ENCODE measurements at regions not wholly inside any gene's neighbourhood (a gene's known extent, or its start where the extent isn't known, plus 50 kb on each side); places are given as distances from the start of the nearest gene placed in this dataset.

DNA sequence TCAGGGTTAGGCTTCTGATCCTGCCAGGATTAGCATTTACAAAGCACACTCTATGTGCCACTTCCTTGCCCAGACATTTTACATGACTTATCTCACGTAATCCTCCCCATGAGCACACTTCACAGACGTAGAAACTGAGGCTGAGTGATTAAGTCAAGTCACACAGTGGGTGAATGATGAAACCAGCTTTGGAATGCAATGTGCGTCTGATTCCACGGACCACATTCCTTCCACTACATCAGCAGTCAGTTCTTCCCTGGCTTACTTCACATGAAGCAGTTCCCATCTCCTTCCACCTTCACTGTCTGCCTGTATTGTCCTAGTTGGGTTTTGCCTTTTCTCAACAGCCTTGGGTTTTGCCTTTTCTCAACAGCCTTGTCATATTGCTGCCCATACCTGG lies 134.3 kb upstream of the PPARGC1A start:
- H3K27ac Mint-ChIP-seq: peak overlapping the region in 1 of 6 donors; percentile 29
- DNase-seq (no peak), ATAC-seq (ENCODE audit: low read depth in 2 of 2) (no peak)
- no peaks in the 10 kb centered on the region for H3K27me3 Mint-ChIP-seq
- no peaks in the 10 kb centered on the region for H3K36me3 Mint-ChIP-seq
- no peaks in the 10 kb centered on the region for H3K4me1 Mint-ChIP-seq
- peaks cover 0 to 2% (median 0%) of the 10 kb centered on the region in 7 donors for H3K9me3 Mint-ChIP-seq
- no peak overlapping the region for H3K4me3 Mint-ChIP-seq

DNA sequence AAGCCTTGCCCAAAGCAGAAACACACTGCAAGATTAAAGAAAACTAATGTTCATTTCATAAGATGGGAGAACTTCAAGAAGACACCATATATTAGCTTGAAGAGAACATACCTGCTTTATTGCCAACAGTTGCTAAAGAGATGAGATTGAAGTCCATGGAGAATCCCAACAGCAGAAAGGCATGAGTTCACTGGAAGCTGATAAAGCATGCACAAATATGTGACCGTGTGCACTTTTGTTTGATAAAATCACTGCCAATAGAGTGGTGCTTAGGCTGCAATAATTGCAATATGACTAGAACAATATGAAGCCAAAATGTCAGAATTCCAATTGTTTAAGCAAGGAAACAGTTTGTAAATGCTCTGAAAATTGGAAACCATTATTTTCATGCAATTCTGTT lies 125.9 kb upstream of the PPARGC1A start:
- DNase-seq (no peak), ATAC-seq (ENCODE audit: low read depth in 2 of 2) (no peak)
- Mint-ChIP-seq H3K4me3 (no peak overlapping the region), H3K9me3 (peaks cover 0 to 14% (median 2%) of the 10 kb centered on the region in 7 donors), H3K4me1 (no peaks in the 10 kb centered on the region), H3K27me3 (peaks cover 0 to 4% (median 0%) of the 10 kb centered on the region in 3 donors), H3K27ac (no peak overlapping the region), H3K36me3 (no peaks in the 10 kb centered on the region)

DNA sequence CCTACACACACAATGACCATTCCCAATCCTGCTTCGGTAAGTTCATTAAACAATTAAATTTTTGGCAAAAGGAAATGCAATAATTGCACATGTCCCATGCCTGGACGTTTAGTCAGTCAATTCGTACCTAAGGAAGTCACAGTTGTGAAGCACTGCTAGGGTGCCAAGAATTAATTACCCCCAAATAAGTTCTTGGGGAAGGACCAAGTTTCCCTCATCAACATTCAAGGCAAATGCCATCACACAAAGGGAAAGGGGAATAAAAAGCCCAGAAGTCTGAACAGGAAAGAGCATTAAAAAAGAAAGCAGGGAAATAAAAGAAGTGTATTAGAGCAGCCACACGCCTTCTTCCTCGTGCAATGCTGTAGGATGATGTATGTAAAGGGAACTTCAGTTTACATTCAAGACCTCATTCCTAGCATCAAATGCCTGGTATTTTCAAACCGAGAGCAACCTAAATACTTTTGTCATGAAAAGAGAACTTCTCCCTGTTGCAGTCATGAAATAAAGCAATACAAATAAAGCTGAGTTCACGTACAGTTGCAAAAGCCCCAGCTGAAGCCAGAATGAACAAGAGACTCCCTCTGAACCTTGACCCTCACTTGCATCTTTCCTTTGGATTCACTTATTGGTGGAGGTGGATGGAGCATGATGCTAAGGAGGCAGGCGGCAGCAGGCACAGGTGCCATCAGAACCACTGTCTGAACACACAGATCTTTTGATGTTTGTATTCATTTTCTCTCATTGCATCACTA lies 124.0 kb upstream of the PPARGC1A start:
- no peak overlapping the region for H3K27ac Mint-ChIP-seq
- peaks cover 0 to 4% (median 0%) of the 10 kb centered on the region in 3 donors for H3K27me3 Mint-ChIP-seq
- H3K36me3 Mint-ChIP-seq: no peaks in the 10 kb centered on the region
- peaks cover 0 to 14% (median 2%) of the 10 kb centered on the region in 7 donors for H3K9me3 Mint-ChIP-seq
- H3K4me3 Mint-ChIP-seq: no peak overlapping the region
- ATAC-seq (ENCODE audit: low read depth in 2 of 2) (no peak), DNase-seq (no peak)
- H3K4me1 Mint-ChIP-seq: no peaks in the 10 kb centered on the region

DNA sequence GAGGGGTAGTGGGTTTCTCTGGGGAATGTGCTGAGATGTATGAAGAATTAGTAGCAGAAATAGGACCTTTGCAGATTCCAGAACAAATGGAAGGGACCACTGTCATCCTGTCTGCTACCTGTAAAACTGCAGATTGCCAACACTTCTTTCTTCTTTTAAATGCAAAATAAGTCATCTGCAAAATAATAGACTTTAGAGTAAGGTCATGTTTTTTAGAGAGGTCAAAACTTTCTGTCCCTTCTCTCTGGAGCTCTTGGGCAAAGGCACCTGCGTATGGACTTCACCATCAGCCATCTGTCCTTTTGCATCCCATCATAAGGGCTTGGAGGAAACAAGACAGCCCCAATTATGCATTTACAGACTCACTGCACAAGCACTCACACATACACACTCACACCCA lies 121.1 kb upstream of the PPARGC1A start:
- peaks cover 0 to 14% (median 2%) of the 10 kb centered on the region in 7 donors for H3K9me3 Mint-ChIP-seq
- H3K36me3 Mint-ChIP-seq: no peaks in the 10 kb centered on the region
- DNase-seq (no peak), ATAC-seq (ENCODE audit: low read depth in 2 of 2) (no peak)
- H3K4me1 Mint-ChIP-seq: no peaks in the 10 kb centered on the region
- no peak overlapping the region for H3K27ac Mint-ChIP-seq
- peaks cover 0 to 4% (median 0%) of the 10 kb centered on the region in 3 donors for H3K27me3 Mint-ChIP-seq
- no peak overlapping the region for H3K4me3 Mint-ChIP-seq

DNA sequence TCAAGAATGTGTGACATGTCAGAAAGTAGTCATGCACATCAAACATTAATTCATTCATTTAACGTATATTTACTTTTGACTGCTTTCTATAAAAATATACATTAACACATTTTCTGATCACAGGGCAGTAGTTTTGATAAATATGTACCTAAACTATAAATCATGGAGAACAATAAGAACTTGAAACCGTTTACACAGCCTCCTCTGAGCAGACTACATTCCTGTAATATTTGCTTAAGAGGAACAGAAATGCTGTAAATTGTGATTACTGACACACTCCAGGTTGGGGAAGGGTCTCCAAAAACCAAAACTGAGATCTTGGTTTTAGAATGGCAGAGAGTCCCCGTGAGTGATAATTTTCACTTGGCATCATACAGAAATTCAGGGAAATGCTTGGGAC lies 120.7 kb upstream of the PPARGC1A start:
- Mint-ChIP-seq H3K9me3 (peaks cover 0 to 14% (median 2%) of the 10 kb centered on the region in 7 donors), H3K4me1 (no peaks in the 10 kb centered on the region), H3K36me3 (no peaks in the 10 kb centered on the region), H3K4me3 (no peak overlapping the region), H3K27me3 (peaks cover 0 to 4% (median 0%) of the 10 kb centered on the region in 3 donors), H3K27ac (no peak overlapping the region)
- DNase-seq (no peak), ATAC-seq (ENCODE audit: low read depth in 2 of 2) (no peak)

DNA sequence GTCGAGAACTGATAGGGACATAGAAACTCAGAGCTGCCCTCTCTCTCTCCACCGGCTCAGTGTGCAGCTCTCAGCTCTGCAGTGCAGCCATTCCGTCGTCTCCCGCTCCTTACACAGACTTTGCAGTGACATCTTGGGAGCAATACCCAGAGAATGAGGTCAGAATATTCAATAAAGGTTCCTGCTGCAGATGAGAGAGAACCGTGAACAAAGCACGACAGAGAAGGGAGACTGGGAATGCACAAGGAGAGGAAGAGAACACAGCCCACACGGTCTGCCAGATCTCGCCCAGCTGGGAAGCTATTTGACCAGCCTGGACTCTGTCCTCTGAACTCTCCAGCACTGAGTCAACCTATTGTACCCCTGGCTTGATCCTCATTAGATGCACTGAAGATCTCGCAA lies 118.0 kb upstream of the PPARGC1A start:
- Mint-ChIP-seq H3K27me3 (peaks cover 0 to 4% (median 0%) of the 10 kb centered on the region in 3 donors), H3K4me1 (no peaks in the 10 kb centered on the region), H3K9me3 (peaks cover 0 to 5% (median 0%) of the 10 kb centered on the region in 7 donors), H3K36me3 (no peaks in the 10 kb centered on the region), H3K4me3 (no peak overlapping the region), H3K27ac (no peak overlapping the region)
- DNase-seq (no peak), ATAC-seq (ENCODE audit: low read depth in 2 of 2) (no peak)

DNA sequence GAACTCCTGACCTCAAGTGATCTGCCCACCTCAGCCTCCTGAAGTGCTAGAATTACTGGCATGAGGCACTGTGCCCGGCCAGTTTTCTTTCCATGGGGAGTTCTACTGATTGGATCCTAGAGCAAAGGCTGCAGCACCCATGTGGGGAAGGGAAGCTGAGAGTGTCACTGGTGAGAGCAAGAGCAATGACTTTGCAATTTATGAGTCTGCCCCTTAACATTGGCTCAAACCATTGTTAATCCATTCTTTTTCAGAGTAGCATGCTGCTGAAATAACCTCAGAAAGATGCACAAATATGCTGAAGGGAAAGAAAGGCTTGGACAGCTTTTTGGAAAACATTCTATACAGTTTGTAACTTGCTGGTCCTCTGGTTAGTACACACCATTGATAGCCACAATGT lies 116.4 kb upstream of the PPARGC1A start:
- DNase-seq (no peak), ATAC-seq (ENCODE audit: low read depth in 2 of 2) (no peak)
- peaks cover 0 to 7% (median 0%) of the 10 kb centered on the region in 7 donors for H3K9me3 Mint-ChIP-seq
- peaks cover 0 to 7% (median 0%) of the 10 kb centered on the region in 3 donors for H3K27me3 Mint-ChIP-seq
- no peak overlapping the region for H3K4me3 Mint-ChIP-seq
- no peak overlapping the region for H3K27ac Mint-ChIP-seq
- no peaks in the 10 kb centered on the region for H3K36me3 Mint-ChIP-seq
- H3K4me1 Mint-ChIP-seq: no peaks in the 10 kb centered on the region

DNA sequence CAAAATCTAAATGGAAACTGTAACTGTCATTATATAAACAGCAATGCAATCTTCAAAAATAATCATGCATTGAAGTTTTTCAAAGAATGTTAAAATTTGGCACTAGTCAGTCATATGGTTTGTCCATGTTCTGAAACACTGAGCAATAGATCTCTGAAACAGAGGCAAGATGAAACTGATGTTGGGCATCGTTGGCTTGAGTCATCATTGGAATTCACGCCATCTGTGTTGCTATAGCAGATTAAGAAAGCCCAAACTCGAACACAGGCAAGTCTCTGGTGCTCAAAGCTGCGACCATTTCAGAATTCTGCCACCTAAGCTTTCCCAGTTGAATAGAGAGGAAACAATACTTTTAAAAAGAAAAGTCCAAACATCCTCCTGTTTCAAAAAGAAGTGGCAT lies 114.1 kb upstream of the PPARGC1A start:
- no peak overlapping the region for H3K27ac Mint-ChIP-seq
- no peak for ATAC-seq (ENCODE audit: low read depth in 2 of 2)
- peaks cover 0 to 7% (median 0%) of the 10 kb centered on the region in 7 donors for H3K9me3 Mint-ChIP-seq
- H3K4me3 Mint-ChIP-seq: no peak overlapping the region
- no peak for DNase-seq
- no peaks in the 10 kb centered on the region for H3K36me3 Mint-ChIP-seq
- peaks cover 0 to 7% (median 0%) of the 10 kb centered on the region in 3 donors for H3K27me3 Mint-ChIP-seq
- no peaks in the 10 kb centered on the region for H3K4me1 Mint-ChIP-seq

DNA sequence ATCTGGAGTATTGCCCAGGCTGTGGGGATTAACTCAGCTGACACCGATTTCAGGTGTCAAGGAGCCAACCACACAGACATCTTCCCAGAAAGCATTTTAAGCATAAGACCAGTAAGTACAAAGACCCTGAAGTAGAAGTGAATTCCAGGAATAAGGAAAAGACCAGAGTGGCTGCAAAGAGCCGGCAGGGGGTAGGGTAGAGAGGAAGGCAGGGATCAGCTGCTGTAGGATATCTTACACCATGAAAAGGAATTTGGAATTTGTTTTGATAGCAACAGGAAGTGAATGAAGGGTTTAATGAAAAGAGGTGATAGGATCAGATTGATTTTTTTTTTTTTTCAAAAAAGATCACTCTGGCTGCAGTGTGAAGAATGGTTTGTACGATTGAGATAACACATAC lies 113.6 kb upstream of the PPARGC1A start:
- Mint-ChIP-seq H3K27ac (no peak overlapping the region), H3K9me3 (peaks cover 0 to 7% (median 0%) of the 10 kb centered on the region in 7 donors)
- ATAC-seq (ENCODE audit: low read depth in 2 of 2): no peak

DNA sequence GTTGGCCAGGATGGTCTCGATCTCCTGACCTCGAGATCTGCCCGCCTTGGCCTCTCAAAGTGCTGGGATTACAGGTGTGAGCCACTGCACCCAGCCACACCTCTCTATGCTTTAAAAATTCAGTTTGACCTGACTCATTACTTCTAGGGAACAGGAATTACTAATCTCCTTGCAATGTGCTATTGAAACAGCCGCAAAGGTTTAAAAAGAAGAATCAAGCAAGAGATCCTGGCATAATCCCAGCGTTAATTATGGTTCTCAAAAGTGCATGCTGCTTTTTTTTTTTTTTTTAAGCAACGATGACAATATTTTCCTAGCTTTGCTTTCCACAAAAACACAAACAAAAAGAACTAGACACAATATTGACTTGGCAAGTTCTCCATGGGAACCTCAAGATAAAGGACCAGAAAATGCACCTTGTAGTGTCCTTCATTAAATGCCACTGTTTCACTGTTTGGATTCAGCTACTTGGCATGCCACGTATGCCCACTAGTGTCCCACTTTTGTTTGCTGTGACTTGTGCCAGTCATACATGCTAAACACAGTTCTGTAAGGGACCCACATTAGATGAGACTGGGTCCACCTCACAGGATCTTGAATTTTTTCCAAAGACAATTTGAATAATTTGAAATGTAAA lies 112.6 kb upstream of the PPARGC1A start:
- peaks cover 0 to 7% (median 0%) of the 10 kb centered on the region in 3 donors for H3K27me3 Mint-ChIP-seq
- DNase-seq: no peak
- no peak for ATAC-seq (ENCODE audit: low read depth in 2 of 2)
- no peak overlapping the region for H3K4me3 Mint-ChIP-seq
- H3K4me1 Mint-ChIP-seq: no peaks in the 10 kb centered on the region
- H3K36me3 Mint-ChIP-seq: no peaks in the 10 kb centered on the region
- no peak overlapping the region for H3K27ac Mint-ChIP-seq
- peaks cover 0 to 7% (median 0%) of the 10 kb centered on the region in 7 donors for H3K9me3 Mint-ChIP-seq

More for the DNA sequence above, 113.6 kb upstream of the PPARGC1A start:
- no peak for DNase-seq
- Mint-ChIP-seq H3K27me3 (peaks cover 0 to 7% (median 0%) of the 10 kb centered on the region in 3 donors), H3K4me3 (no peak overlapping the region), H3K36me3 (no peaks in the 10 kb centered on the region), H3K4me1 (no peaks in the 10 kb centered on the region)

DNA sequence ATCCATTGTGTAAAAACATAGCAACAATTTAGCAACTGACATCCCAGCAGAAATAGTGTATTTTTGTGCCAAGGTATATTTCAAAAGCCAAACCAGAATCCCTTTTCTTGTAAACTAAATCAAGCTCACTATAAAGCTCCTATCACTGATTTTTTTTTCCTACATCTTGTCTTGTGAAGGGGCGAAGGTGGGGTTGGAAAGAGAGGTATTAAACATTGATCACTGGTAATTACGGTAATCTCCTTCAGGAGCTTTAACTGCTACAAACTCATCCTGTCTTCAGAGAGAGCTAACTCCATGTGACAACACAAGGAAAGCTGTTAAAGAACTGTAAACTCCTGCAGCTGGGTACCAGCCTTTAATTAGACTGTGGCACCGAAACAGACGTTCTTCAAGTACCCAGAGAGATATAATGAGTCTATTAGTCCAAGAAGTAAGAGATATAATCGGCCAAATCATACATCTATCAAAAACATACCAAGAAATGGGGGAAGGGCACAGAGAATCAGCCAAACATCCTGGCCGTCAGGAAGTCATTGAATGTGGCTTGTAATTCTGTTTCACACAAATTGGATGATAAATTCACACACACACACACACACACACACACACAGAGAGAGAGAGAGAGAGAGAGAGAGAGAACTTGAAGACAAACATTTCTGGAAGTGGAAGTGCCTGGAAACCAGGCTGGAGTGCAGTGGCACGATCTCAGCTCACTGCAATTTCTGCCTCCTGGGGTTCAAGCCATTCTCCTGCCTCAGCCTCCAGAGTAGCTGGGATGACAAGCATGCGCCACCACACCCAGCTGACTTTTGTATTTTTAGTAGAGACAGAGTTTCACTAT lies 111.9 kb upstream of the PPARGC1A start:
- ATAC-seq (ENCODE audit: low read depth in 2 of 2) (no peak), DNase-seq (no peak)
- no peaks in the 10 kb centered on the region for H3K4me1 Mint-ChIP-seq
- H3K27ac Mint-ChIP-seq: no peak overlapping the region
- peaks cover 0 to 7% (median 0%) of the 10 kb centered on the region in 3 donors for H3K27me3 Mint-ChIP-seq
- H3K4me3 Mint-ChIP-seq: no peak overlapping the region
- H3K36me3 Mint-ChIP-seq: no peaks in the 10 kb centered on the region
- peaks cover 0 to 7% (median 2%) of the 10 kb centered on the region in 7 donors for H3K9me3 Mint-ChIP-seq

DNA sequence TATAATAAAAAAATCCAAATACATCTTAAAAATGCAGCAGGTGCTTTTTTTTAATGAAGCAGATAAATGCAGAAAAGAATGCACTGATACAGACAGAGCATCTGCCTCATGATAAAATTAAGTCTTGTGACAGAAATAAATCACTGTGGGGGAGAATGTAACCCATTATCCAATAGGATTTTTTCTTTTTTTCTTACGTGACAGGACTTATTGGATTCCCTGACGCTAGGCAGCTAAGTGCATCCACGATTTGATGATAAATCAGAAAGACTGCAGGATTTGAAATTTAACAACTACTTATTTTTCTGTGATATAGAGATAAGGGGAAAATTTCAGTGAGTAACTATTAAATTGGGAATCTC lies 110.6 kb upstream of the PPARGC1A start:
- Mint-ChIP-seq H3K27ac (no peak overlapping the region), H3K4me3 (no peak overlapping the region), H3K36me3 (no peaks in the 10 kb centered on the region), H3K4me1 (no peaks in the 10 kb centered on the region), H3K27me3 (peaks cover 0 to 7% (median 0%) of the 10 kb centered on the region in 3 donors), H3K9me3 (peaks cover 0 to 8% (median 4%) of the 10 kb centered on the region in 7 donors)
- ATAC-seq (ENCODE audit: low read depth in 2 of 2) (no peak), DNase-seq (no peak)

DNA sequence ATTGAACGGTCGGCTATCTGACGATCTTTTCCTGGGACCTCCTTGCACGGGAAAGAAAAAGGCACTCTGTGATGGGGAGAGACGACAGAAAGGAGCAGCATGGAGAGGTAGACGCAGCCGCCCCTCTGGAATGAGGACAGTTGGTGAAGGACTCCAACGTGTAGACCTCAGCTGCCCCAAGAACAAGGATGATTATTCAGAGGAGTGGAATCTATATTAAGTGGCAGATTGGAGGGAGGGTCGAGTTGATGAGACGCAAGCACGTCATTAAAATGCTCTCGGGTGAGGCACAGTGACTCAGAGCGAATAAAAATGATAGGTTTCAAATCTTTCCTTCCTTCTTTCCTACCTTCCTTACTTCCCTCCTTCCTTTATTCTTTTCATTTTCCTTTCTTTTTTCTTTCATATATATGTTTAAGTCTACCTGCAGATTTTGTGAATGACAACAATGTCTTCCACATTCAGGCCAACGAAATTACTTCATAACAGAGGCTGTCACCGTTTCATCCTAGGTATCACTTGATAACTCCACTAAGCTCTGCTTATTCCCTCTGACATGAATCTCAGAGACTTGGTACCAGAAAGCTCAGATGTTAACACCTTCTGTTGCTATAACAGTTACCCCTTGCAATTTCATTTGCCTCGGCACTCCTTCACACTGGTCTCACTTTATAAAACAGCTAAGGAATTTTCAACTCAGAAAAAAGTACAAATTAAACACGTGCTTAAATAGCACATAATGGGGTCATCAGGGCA lies 110.0 kb upstream of the PPARGC1A start:
- ATAC-seq (ENCODE audit: low read depth in 2 of 2) (no peak), DNase-seq (no peak)
- no peak overlapping the region for H3K4me3 Mint-ChIP-seq
- no peaks in the 10 kb centered on the region for H3K4me1 Mint-ChIP-seq
- no peak overlapping the region for H3K27ac Mint-ChIP-seq
- H3K9me3 Mint-ChIP-seq: peaks cover 0 to 8% (median 4%) of the 10 kb centered on the region in 7 donors
- no peaks in the 10 kb centered on the region for H3K36me3 Mint-ChIP-seq
- peaks cover 0 to 7% (median 0%) of the 10 kb centered on the region in 3 donors for H3K27me3 Mint-ChIP-seq

Measured in naive B cell (primary cell).